ENCODE measurements at regions not wholly inside any gene's neighbourhood (a gene's known extent, or its start where the extent isn't known, plus 50 kb on each side); places are given as distances from the start of the nearest gene placed in this dataset.

DNA sequence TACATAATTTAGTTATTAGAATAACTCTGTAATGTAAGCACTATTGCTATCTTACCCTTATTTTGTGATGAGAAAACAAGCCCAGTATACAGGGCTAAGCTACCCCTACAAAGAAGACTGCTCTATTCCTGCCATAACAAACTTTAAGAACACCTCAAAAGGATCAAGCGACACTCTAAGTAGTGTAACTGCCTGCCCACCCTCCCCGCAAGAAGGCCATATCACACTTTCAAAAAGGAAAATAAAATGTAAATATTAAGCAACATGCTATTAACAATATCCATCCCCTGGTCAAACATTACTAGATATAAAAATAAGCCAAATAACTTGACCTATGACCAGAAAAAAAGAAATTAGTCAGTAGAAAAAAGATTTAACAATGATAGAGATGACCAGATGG lies 741.7 kb upstream of the CNTNAP5 start:
- no peak for DNase-seq (ENCODE audit: extremely low read depth, low read depth)
- TF ChIP-seq CTCF (IDR thresholded peaks at IDR 0.05; ENCODE audit: low read depth, low read length) = no peak

DNA sequence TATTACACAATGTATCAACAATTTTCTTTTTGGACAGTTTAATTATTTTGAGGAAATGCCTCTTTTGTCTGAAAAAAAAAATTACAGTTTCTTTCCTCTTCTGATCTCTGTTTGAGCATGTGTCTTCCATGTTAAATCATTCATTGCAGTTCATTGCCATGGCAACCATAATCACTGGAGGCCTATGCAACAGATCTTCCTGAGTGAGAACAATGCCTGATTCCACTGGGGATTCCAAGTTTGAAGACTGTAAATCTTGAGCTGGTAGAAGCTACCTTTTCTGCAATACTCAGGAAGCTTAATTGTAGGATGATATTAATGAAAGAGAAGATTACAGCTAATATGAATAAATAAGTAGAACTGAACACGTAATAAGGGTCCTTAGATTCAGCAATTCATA lies 721.4 kb upstream of the CNTNAP5 start:
- DNase-seq (ENCODE audit: extremely low read depth, low read depth) = no peak
- TF ChIP-seq CTCF (IDR thresholded peaks at IDR 0.05; ENCODE audit: low read depth, low read length) = no peak
